SK-N-SH (cell line): ENCODE measurements at regions not wholly inside any gene's neighbourhood (a gene's known extent, or its start where the extent isn't known, plus 50 kb on each side); places are given as distances from the start of the nearest gene placed in this dataset.
"Not testable (repeated sequence)": the region's sequence is repeated elsewhere in the genome, so short reads cannot be mapped to it uniquely, and the experiment has no call there.

Source experiments
- CTCF ChIA-PET: fragments of 300-600, 350-600 bp; formaldehyde crosslinking; extraction: SDS; loops from one replicate; lab custom pipeline; 2021; lab: Yijun Ruan, JAX
- POLR2A ChIA-PET: fragments of 350-600 bp; sonication (Branson Sonifier 250); formaldehyde crosslinking; extraction: SDS; loops from one replicate; lab custom pipeline; 2020; ENCODE audit warnings: antibody characterized with exemption, inconsistent platforms; lab: Yijun Ruan, JAX
- DNase-seq: peaks from one replicate; pipeline ENCODE4 v3.0.0; 2012
- H2AFZ ChIP-seq: fragments of 200-600 bp; sonication (generic); 2 replicates; pipeline ENCODE4 v1.8.1; 2016; ENCODE audit warnings: antibody characterized with exemption, mild to moderate bottlenecking, low read depth
- H3F3A ChIP-seq: fragments of 200-600 bp; sonication (generic); replicated peaks from 2 replicates; pipeline ENCODE3; 2016; ENCODE audit warnings: antibody characterized with exemption, mild to moderate bottlenecking; ENCODE audit not compliant: insufficient read depth
- H3K27ac ChIP-seq, 2 experiments: fragments of 200-500 bp in 1 of 2; fragments of 200-600 bp in 1 of 2; sonication (Bioruptor generic) in 1 of 2; sonication (generic), shearing (Covaris generic) in 1 of 2; 2 replicates each; pipeline versions ENCODE4 v1.5.1 to v1.6.1; 2014 to 2016; ENCODE audit warnings: low read depth in 2 of 2, inconsistent platforms in 1 of 2, low read length in 1 of 2, mild to moderate bottlenecking in 1 of 2, mixed read lengths in 1 of 2
- H3K27me3 ChIP-seq: fragments of 200-600 bp; sonication (generic), shearing (Covaris generic); 2 replicates; pipeline ENCODE4 v1.6.1; 2016; ENCODE audit warnings: mixed run types; ENCODE audit not compliant: insufficient read depth
- H3K36me3 ChIP-seq, 2 experiments: fragments of 200-500 bp in 1 of 2; fragments of 200-600 bp in 1 of 2; sonication (Bioruptor generic) in 1 of 2; sonication (generic) in 1 of 2; replicated peaks in 1 of 2; 2 replicates each; pipeline versions ENCODE3 to v1.5.1; 2014 to 2016; ENCODE audit warnings: low read length in 1 of 2, mild to moderate bottlenecking in 1 of 2; ENCODE audit not compliant: insufficient read depth in 2 of 2, control insufficient read depth in 1 of 2
- H3K4me1 ChIP-seq, 2 experiments: fragments of 200-500 bp in 1 of 2; fragments of 200-600 bp in 1 of 2; sonication (Bioruptor generic) in 1 of 2; sonication (generic), shearing (Covaris generic) in 1 of 2; 2 replicates each; pipeline versions ENCODE4 v1.5.1 to v1.6.1; 2014 to 2016; ENCODE audit warnings: low read depth in 1 of 2, low read length in 1 of 2, mixed run types in 1 of 2; ENCODE audit not compliant: insufficient read depth in 2 of 2, control insufficient read depth in 1 of 2
- H3K4me2 ChIP-seq: fragments of 200-600 bp; sonication (generic), shearing (Covaris generic); 2 replicates; pipeline ENCODE4 v1.6.1; 2017; ENCODE audit warnings: mixed run types
- H3K4me3 ChIP-seq, 2 experiments: fragments of 200-500 bp in 1 of 2; fragments of 200-600 bp in 1 of 2; sonication (Bioruptor generic) in 1 of 2; sonication (generic), shearing (Covaris generic) in 1 of 2; 2 replicates each; pipeline versions ENCODE4 v1.5.1 to v1.8.1; 2014 to 2016; ENCODE audit warnings: low read depth in 2 of 2, inconsistent platforms in 1 of 2, low read length in 1 of 2, mild to moderate bottlenecking in 1 of 2, mixed read lengths in 1 of 2, moderate library complexity in 1 of 2
- H3K79me2 ChIP-seq: fragments of 200-600 bp; sonication (generic); 2 replicates; pipeline ENCODE4 v1.8.1; 2017; ENCODE audit warnings: mild to moderate bottlenecking; ENCODE audit not compliant: insufficient read depth
- H3K9ac ChIP-seq: fragments of 200-600 bp; sonication (generic); 2 replicates; pipeline ENCODE4 v1.6.1; 2017; ENCODE audit warnings: mixed run types
- H3K9me2 ChIP-seq: fragments of 200-600 bp; sonication (generic); 2 replicates; pipeline ENCODE4 v1.6.1; 2017; ENCODE audit warnings: mixed run types
- H3K9me3 ChIP-seq: fragments of 200-600 bp; sonication (generic); 2 replicates; pipeline ENCODE4 v1.6.1; 2017; ENCODE audit warnings: mixed run types, mild to moderate bottlenecking, moderate library complexity
- H4K20me1 ChIP-seq: fragments of 200-600 bp; sonication (generic); 2 replicates; pipeline ENCODE4 v1.6.1; 2017; ENCODE audit warnings: mild to moderate bottlenecking, mixed run types; ENCODE audit not compliant: insufficient read depth
- WGBS: methylation state at CpG from one replicate; pipeline ENCODE4 v1.1.6; 2017; ENCODE audit warnings: low lambda C conversion rate; 5-methylcytosine and 5-hydroxymethylcytosine counted together

GRCh38 chr2:110338277-110339003, 126.1 kb upstream of the MTLN start:
- CTCF ChIA-PET, H3K4me1 ChIP-seq, H3K27me3 ChIP-seq, DNase-seq, H3K9ac ChIP-seq, H4K20me1 ChIP-seq, H3K4me3 ChIP-seq, H3K9me3 ChIP-seq, H3K4me2 ChIP-seq, H3K9me2 ChIP-seq, POLR2A ChIA-PET, H2AFZ ChIP-seq, H3K27ac ChIP-seq, H3K79me2 ChIP-seq, H3F3A ChIP-seq, H3K36me3 ChIP-seq: not testable (repeated sequence)
- 88% methylated on average over 9 of the region's 22 CpGs for WGBS

GRCh38 chr2:110336071-110336470, 123.7 kb upstream of the MTLN start:
- no CpG with 5 or more reads among the region's 5 CpGs for WGBS
- H3K9me2 ChIP-seq, H3K9ac ChIP-seq, H3K4me2 ChIP-seq, H3K4me3 ChIP-seq, H3K36me3 ChIP-seq, H3K27me3 ChIP-seq, H3K9me3 ChIP-seq, POLR2A ChIA-PET, DNase-seq, H2AFZ ChIP-seq, H3K79me2 ChIP-seq, H3K4me1 ChIP-seq, CTCF ChIA-PET, H3K27ac ChIP-seq, H3F3A ChIP-seq, H4K20me1 ChIP-seq: not testable (repeated sequence)

DNA sequence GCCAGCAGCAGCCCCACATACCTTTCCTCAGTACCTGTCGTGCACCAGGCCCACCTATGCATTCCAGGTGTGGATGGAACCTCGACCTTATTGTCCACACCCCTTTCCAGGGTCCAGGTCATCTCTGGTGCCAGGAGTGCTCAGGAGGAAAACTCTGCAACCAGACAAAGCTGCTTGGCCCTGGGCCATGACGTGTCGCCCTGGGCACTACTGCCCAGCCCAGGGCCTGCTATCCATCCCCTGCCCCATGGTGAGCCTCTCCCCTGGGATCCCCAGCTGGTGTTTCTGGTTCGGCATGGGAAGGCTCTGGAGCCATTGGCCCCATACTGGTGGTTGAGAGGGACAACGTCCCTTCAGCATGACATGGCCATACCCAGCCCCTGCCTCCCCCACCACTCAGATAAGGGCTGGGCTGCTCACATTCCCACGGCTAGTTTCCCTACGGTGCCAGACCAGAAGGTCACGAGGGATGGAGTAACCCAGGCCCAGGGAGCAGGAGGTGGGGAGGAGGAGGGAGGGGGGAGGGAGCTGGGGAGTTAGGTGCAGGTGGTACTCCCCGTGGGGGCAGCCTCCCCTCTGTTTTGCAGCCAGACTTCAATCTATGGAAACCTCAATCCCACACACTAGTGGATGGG, 123.2 kb upstream of the MTLN start:
- H3K9ac ChIP-seq, H4K20me1 ChIP-seq, H3K4me1 ChIP-seq, H3K27me3 ChIP-seq, H3K9me3 ChIP-seq, H2AFZ ChIP-seq, H3K27ac ChIP-seq, CTCF ChIA-PET, H3K4me3 ChIP-seq, H3K79me2 ChIP-seq, DNase-seq, H3K4me2 ChIP-seq, H3K36me3 ChIP-seq, H3F3A ChIP-seq, H3K9me2 ChIP-seq, POLR2A ChIA-PET: not testable (repeated sequence)
- 80% methylated on average over 3 of the region's 10 CpGs for WGBS

GRCh38 chr2:110333114-110334095, 121.1 kb upstream of the MTLN start:
- H3K4me3 ChIP-seq, H3K4me1 ChIP-seq, H2AFZ ChIP-seq, H3K27ac ChIP-seq, POLR2A ChIA-PET, H3K9me2 ChIP-seq, CTCF ChIA-PET, H3K79me2 ChIP-seq, H3K9me3 ChIP-seq, H3K4me2 ChIP-seq, H3K27me3 ChIP-seq, H3K9ac ChIP-seq, H3K36me3 ChIP-seq, H4K20me1 ChIP-seq, DNase-seq, H3F3A ChIP-seq: not testable (repeated sequence)
- 93% methylated on average over 4 of the region's 18 CpGs for WGBS

GRCh38 chr2:110331625-110332024, 119.3 kb upstream of the MTLN start:
- H3K9me2 ChIP-seq, H4K20me1 ChIP-seq, DNase-seq, H3F3A ChIP-seq, H3K27ac ChIP-seq, CTCF ChIA-PET, H3K4me1 ChIP-seq, H3K4me3 ChIP-seq, H3K27me3 ChIP-seq, H3K79me2 ChIP-seq, H3K36me3 ChIP-seq, POLR2A ChIA-PET, H3K9ac ChIP-seq, H3K4me2 ChIP-seq, H2AFZ ChIP-seq, H3K9me3 ChIP-seq: not testable (repeated sequence)
- WGBS = 60% methylated on average over 1 of the region's 10 CpGs

DNA sequence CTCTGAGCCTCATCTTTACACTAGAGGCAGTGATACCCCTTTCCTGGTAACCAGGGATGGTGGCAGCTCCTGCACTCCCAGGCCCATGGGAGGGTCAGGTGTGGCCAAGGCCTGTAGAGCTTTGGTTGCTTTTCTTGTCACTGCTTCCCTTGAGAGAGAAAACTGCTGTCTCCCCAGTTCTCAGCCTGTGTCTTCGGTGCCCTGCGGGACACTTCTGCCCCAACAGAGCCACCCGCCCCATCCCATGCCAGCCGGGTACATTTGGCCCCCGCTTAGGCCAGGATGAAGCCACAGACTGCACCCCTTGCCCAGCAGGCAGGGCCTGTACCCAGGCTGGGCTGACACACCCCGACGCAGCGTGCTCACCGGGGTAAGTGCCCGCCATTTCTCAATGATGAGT, 117.4 kb upstream of the MTLN start:
- POLR2A ChIA-PET, CTCF ChIA-PET: not testable (repeated sequence)
- WGBS = no CpG with 5 or more reads among the region's 10 CpGs

More for the DNA sequence above, 117.4 kb upstream of the MTLN start:
- not testable (repeated sequence) for H3K9me2 ChIP-seq, H3K27me3 ChIP-seq, H3F3A ChIP-seq, H3K36me3 ChIP-seq, H3K27ac ChIP-seq, H3K9me3 ChIP-seq, H2AFZ ChIP-seq, DNase-seq, H3K4me3 ChIP-seq, H3K79me2 ChIP-seq, H4K20me1 ChIP-seq, H3K4me1 ChIP-seq, H3K9ac ChIP-seq, H3K4me2 ChIP-seq
